Dedifferentiated amniotic fluid mesenchymal stem cell (primary cell): ENCODE measurements at regions not wholly inside any gene's neighbourhood (a gene's known extent, or its start where the extent isn't known, plus 50 kb on each side); places are given as distances from the start of the nearest gene placed in this dataset.

Experiments
- DNase-seq: peaks from one replicate; pipeline ENCODE4 v3.0.0-alpha.2; 2016; ENCODE audit errors: extremely low spot score

- no peak for DNase-seq
Measured at GRCh38 chr1:234554218-234554697, 55.7 kb downstream of the IRF2BP2 start.

- no peak for DNase-seq
Measured at GRCh38 chr1:234553240-234554188, 56.5 kb downstream of the IRF2BP2 start.

DNA sequence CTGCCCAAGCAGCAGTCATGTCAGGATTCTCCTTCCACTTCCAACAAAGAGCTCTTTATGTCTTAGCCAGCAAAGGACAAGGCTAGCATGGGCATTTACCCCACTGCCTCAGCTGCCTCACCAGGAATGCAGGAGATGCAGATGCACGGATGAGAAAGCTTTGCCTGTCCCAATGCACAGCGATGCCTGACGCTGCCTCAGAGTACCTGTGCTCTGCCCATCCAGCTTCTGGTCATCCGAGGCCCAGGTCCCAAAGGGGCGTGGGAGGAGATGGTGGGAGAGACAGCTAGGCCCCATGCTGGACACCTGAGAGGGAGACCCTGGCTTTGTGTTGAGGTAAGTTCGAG, 59.0 kb downstream of the IRF2BP2 start:
- DNase-seq = no peak

DNA sequence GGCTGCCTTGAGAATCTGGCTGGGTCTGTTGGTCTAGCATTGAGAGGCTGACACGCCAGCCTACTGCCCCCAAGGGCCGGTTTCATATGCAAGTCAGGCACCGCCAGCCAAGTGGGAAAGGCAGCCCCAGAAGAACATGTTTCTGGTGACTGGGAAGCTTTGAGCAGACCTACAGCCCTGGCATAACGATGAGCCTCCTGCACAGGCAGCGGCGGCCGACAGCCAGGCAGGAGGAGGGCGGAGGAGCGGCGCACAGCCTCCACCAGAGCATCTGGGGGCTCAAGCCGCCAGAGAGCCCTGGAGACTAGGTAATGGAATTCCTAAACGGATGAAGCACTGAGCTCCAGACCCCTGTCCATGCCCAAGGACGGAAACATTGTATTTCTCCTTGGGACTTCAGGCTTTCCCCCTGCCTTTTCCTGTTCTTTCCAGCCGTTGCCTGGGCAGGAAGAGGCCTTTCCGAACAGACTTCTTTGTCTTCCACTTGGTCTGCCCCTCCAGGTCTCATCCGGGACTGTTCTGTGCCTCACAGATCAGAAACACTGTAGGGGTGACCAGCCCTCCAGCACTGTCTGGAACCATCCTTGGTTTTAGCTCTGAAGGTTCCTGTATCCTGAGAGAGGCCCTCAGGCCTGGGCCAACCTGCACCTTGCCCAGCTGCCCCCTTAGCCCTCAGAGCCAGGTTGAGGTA, 59.5 kb downstream of the IRF2BP2 start:
- no peak for DNase-seq

DNA sequence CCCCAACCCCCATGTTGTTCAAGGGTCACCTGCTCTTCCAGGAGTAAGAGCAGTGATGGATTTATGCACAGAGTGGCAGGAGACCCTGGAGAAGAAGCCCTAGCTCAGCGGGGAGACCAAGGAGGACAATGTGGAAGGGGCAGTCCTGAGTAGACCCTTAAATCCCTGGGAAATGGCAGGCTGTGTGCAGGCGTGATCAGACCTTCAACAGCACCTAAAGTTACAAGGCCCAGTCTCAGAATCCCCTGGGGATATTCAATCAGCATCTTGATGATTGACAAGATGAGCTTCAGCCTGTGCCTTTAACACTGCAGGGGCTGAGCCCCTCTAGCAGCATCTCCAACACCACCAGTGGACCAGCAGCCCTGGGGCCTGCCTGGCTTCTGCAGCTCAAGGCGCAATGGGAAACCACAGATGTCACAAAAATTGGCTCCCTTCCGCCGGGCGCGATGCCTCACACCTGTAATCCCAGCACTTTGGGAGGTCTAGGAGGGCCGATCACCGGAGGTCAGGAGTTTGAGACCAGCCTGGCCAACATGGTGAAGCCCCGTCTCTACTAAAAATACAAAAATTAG, 60.4 kb downstream of the IRF2BP2 start:
- no peak for DNase-seq

GRCh38 chr1:234546890-234547788, 62.8 kb downstream of the IRF2BP2 start:
- no peak for DNase-seq

DNA sequence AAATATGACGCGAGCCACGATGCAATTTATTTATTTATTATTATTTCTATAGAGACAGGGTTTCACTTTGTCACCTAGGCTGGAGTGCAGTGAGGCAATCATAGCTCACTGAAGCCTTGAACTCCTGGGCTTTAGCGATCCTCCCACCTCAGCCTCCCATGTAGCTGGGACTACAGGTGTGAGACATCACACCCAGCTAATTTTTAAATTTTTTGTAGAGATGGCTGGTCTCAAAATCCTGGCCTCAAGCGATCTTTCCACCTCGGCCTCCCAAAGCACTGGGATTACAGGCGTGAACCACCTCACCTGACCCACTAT, 63.6 kb downstream of the IRF2BP2 start:
- no peak for DNase-seq

- DNase-seq = no peak
Measured at GRCh38 chr1:234545517-234546386, 64.2 kb downstream of the IRF2BP2 start.

GRCh38 chr1:234544087-234544579, 65.2 kb upstream of the TARBP1 start:
- peak; percentile 72 for DNase-seq

GRCh38 chr1:234543442-234544086, 64.6 kb upstream of the TARBP1 start:
- no peak for DNase-seq

DNA sequence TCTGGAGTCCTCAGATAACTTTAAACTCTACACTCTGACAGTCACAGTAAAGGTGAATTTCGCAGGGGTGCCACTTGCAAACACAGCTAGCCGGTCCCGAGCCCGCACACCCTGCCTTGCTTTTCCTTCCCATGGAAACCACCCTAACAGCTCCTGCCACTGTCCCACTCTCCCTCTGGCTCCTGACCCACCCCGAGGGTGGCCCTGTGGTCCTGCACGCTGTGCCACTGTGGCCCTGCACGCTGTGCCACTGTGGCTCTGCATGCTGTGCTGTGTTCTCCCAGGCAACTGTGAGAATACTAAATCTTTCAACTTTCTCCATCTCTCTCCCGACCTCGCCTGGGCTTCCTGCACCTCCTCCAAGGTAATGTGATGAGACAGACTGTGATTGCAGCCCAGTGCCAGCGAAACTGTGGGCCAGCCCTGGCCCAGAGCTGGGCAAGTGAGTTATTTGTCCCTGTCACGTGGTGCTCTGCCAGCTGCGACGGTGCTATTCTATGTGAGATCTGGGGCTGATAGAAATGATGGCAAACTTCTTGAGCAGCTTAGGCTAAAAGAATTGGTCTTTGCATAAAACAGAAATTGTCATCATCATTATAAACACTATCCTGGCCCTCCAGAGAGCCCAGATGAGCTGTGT, 63.4 kb upstream of the TARBP1 start:
- no peak for DNase-seq

DNA sequence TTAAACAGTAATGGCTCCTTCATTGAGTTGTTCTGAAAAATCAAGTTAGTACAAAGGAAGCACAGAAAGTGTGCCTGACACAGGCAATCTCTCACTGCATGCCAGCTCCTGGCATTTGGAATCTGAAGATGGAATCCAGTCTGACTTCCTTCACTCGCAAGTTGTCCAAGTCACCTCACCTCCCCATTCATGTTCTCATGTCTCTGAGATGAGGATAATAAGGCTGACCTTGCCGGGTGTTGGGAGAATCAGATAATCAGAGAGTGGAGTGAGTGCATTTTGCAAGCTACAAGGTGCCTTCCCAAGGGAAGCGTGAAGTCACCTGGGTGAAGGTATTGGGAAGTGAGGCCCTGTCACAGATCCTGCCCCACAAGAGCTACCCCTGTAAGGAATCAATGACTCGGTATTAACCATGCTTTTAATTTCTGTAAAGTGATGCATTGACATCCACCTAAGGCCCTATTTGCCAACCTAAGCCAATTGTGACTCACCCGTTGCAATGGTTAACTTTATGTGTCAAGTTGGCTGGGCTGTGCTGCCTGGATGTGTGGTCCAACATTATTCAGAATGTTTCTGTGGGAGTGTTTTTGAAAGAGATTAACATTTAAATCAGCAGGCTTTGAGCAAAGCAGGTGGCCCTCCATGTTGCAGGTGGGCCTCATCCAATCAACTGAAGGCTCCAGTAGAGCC, 62.5 kb upstream of the TARBP1 start:
- DNase-seq = no peak

DNA sequence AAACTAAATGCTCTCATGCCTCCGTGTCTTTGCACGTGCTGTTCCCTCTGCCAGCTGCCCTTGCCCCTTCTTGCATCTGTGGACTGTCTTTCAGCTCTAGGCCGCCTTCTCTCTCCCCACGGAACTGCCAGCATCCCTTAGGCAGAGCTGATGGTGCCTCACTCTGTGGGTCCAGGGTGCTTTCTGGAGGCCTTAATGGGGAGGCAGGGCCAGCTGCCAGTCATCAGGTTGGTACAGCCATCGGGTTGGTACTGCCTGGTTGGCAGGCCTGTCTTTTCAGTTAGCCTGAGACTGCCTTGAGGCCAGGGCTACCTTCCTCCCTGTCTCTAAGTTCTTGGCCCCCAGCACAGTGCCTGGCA, 61.4 kb upstream of the TARBP1 start:
- no peak for DNase-seq

DNA sequence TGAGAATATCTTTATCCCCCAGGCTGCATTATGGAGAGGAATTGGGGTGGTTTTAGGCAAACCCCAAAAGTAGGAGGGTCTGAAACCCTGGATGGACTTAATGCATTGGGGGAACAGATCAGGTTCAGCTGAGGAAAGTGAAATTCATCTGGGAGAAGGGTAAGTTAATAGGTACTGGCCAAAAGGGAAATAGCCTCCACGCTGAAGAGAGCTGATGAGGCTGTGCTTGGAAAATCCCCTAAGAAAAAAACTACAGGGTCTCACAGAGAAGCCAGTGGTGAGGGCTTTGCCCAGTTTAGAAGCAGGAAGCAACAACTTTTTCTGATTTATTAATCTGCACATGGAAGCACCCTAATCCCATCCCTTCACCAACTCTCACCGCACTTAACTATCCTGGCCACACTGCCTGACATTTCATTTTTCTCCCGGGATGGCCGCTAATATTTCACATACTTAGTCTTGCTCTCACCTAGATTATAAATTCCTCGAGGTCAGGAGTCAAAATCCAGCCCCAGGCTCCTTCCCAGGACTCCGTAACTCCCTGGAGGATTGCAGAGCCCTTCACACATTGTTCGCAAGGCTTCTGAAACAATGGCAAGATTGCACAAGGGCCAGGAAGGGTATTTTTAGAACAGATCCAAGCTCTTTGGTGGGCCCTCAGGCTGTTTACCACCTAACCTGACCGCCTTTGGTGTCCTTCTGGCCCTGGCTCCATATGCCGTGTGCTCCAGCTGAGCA, 60.9 kb upstream of the TARBP1 start:
- DNase-seq = no peak

DNA sequence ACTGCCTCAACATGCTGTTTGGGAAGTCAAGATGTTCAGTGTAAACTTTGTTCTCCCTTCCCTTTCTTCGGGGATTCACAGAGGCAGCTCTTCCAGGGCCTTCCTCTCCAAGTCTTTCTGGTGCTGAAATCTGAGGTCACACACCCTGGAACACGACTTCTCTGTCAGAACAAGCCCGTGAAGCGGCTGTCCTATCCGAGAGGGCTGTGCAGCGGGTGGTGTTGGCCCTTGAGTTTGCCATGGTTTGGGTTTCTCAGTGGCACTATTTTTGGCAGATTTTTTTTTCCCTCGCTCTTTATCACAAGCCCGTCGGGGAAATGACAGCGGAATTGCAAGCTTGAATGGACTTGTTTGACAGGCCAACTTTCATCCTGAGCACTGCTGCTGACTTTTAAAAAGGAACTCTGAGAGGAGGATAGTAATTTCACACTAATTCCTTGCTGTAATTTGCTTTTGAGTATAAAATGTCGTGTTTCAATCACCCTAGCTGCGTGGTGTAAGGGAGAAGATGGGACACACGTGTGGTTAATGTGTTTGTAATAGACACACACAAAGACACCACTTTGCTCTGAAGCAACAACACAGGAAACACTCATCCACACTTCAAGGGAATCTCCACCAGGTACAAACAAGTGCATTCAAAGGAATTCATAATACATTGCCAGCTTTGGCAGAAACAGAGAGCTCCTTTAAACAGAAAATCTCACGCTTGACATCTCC, 60.1 kb upstream of the TARBP1 start:
- no peak for DNase-seq

DNA sequence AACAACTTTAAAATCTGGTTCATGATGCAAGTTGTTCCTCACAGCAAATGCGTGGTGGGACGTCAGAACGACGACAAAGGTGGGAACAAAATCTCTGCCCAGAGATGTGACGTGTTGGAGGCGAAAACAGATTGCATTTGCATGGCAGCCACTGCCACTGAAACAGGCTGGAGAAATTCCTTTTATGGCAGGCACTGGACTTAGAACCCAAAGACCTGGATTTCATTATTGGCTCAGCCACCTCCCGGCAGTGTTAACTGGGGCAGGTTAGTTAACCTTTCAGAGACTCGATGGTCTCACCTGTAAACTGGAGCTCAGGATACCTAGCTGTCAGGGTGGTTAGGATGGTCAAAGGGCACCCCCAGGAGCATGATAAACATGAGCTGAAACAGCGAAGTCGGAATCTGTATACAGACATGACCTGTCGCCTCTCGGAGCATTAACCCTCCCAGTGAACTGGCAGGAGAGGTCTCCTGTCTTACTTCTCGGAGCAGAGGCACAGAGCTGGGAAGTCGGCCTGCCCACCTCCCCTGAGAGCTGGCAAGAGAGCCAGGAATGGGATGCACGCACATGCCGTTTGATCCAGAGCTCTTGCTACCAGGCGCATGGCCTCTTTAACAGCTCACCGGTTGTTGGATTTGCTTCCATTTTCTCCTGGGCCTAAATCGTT, 59.2 kb upstream of the TARBP1 start:
- no peak for DNase-seq

DNA sequence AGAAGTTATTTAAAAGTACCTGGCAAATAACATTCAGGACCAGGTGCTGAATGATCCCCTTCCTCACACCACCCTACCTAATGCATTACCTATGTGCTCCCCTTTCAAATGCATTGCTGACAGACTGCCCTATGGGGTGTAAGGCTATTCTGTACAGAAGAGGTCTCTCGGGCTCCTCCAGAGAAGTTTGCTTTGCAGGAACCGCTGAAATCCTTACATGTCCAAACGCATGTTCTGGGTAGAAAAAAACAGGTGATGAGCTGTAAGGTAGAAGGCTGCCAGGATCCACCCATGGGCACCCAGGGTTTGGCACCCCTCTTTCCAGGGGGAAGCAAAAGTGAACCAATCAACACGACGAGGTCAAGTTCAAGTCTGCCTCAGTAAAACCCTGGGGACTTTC, 58.3 kb upstream of the TARBP1 start:
- no peak for DNase-seq
